Smooth muscle cell of the brain vasculature (primary cell): ENCODE measurements at regions not wholly inside any gene's neighbourhood (a gene's known extent, or its start where the extent isn't known, plus 50 kb on each side); places are given as distances from the start of the nearest gene placed in this dataset.
"Not testable (repeated sequence)": the region's sequence is repeated elsewhere in the genome, so short reads cannot be mapped to it uniquely, and the experiment has no call there.

ENCODE experiments used
- DNase-seq: peaks from one replicate; pipeline ENCODE4 v3.0.0-alpha.2; 2012; ENCODE audit warnings: low read depth, low spot score

- not testable (repeated sequence) for DNase-seq
Observed at GRCh38 chr9:26492608-26493521, 399.7 kb downstream of the CAAP1 start.

GRCh38 chr9:26491922-26492607, 400.5 kb downstream of the CAAP1 start:
- DNase-seq = not testable (repeated sequence)

GRCh38 chr9:26483991-26484390, 408.6 kb downstream of the CAAP1 start:
- DNase-seq = no peak

- DNase-seq = no peak
Observed at GRCh38 chr9:26477963-26478362, 414.6 kb downstream of the CAAP1 start.

- DNase-seq = no peak
Observed at GRCh38 chr9:26471261-26471660, 421.3 kb downstream of the CAAP1 start.

GRCh38 chr9:26470284-26470683, 422.3 kb downstream of the CAAP1 start:
- DNase-seq = no peak

- DNase-seq = no peak
Observed at GRCh38 chr9:26463837-26464236, 428.8 kb downstream of the CAAP1 start.

GRCh38 chr9:26462751-26463150, 429.9 kb downstream of the CAAP1 start:
- no peak for DNase-seq

GRCh38 chr9:26462213-26462612, 430.4 kb downstream of the CAAP1 start:
- no peak for DNase-seq

- no peak for DNase-seq
Observed at GRCh38 chr9:26460624-26461023, 432.0 kb downstream of the CAAP1 start.

GRCh38 chr9:26459959-26460358, 432.6 kb downstream of the CAAP1 start:
- DNase-seq = no peak

GRCh38 chr9:26458054-26458453, 434.5 kb downstream of the CAAP1 start:
- no peak for DNase-seq

GRCh38 chr9:26457151-26457550, 435.5 kb downstream of the CAAP1 start:
- no peak for DNase-seq

- no peak for DNase-seq
Observed at GRCh38 chr9:26439061-26439624, 453.5 kb downstream of the CAAP1 start.

GRCh38 chr9:26437056-26437711, 455.4 kb downstream of the CAAP1 start:
- DNase-seq = no peak

- DNase-seq = no peak
Observed at GRCh38 chr9:26426551-26427131, 466.0 kb downstream of the CAAP1 start.

GRCh38 chr9:26418480-26418879, 474.1 kb downstream of the CAAP1 start:
- DNase-seq = no peak

- DNase-seq = no peak
Observed at GRCh38 chr9:26415528-26415927, 477.1 kb downstream of the CAAP1 start.

GRCh38 chr9:26413611-26414010, 479.0 kb downstream of the CAAP1 start:
- no peak for DNase-seq

GRCh38 chr9:26412446-26412845, 480.2 kb downstream of the CAAP1 start:
- DNase-seq = no peak

GRCh38 chr9:26406676-26407075, 485.9 kb downstream of the CAAP1 start:
- DNase-seq = no peak

GRCh38 chr9:26399556-26399955, 493.0 kb downstream of the CAAP1 start:
- no peak for DNase-seq
